NCI-H2081 treated with DMSO at 0.1 percent for 48 hours (cell line): ENCODE measurements at regions not wholly inside any gene's neighbourhood (a gene's known extent, or its start where the extent isn't known, plus 50 kb on each side); places are given as distances from the start of the nearest gene placed in this dataset.

Experiments used
- DNase-seq: peaks from one replicate; lab custom pipeline; 2025; lab: John Stamatoyannopoulos, UW

DNA sequence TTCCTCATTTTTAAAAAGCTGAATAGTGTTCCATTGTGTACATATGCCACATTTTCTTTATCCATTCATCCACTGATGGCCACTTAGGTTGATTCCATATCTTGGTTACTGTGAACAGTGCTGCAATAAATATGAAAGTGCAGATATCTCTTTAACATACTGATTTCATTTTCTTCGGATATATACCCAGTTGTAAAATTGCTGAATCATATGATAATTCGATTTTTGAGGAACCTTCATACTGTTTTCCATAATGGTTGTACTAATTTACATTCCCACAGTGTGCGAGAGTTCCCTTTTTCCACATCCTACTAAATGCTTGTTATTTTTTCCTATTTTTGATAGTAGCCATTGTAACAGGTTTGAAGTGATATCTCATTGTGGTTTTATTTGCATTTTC is 263.2 kb downstream of the STK31 start:
- no peak for DNase-seq

- no peak for DNase-seq
Observed at GRCh38 chr7:23980081-23980480, 270.1 kb downstream of the STK31 start.

DNA sequence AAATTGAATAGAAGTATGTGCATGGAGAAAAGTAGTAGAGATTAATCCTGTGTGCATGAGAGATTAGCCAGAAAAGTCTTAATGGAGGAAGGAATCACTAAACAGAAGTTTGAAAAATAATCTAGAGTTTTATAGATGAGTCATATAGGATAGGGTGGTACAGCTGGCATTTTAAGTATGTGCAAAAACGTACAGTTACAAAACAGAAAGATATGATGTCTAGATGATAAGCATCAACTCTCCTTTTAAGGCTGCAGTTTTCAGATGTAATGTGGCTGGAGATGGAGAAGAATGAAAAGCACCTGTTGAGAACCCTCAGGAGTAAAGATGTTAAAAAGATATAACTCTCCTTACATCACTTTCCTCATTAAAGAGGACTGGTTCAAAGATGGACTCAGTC is 271.3 kb downstream of the STK31 start:
- no peak for DNase-seq

DNA sequence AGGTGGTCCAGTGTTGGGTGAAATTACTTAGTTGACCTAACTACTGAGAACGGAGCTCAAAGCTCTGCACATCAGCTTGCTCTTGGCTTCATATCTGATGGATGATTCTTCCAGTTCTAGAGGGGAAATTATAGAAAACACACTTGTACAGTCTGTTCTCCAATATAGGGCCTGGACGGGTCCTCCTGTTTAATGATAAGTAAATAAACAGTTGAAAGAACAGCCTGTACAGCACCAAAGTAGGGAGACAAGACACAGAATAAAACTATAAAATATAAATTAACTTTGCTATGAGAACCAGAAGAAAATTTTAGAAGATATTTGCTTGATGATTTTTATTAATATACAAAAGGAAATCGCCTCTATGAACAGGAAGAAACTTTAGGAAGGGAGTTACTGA is 271.7 kb downstream of the STK31 start:
- DNase-seq: no peak

- no peak for DNase-seq
Observed at GRCh38 chr7:24005517-24005916, 278.5 kb upstream of the NPY start.

DNA sequence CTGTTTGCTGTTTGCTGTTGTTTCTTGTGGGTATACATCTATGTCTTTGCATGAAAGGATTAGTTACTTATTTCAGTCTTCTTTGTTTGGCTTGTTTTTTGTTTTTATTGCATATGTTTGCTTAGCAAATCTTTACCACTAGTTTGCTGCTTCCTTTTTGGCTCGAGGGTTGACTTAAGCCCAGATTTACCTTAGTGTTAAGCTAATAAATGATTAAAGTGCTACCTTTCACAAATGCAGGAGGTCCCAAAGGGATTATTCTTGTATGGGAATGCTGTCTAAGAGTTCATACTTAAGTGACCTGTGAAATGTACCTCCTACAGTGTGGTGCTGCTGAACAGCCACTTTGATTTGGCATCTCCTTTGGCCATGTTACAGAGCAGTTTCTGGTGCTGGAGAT is 273.5 kb upstream of the NPY start:
- DNase-seq: no peak

DNA sequence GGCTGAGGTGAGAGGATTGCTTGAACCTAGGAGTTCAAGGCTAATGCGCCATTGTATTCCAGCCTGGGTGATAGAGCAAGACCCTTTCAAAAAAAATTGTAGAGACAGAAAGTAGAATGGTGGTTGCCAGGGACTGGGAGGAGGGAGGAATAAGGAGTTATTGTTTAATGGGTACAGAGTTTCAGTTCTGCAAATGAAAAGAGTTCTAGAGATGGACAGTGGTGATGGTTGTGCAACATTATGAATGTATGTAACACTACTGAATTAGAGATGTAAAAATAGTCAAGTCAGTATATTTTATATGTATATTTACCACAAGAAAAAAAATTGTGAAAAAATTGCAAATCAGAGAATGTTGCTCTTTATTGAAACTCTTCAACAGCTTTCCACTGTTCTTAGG is 266.5 kb upstream of the NPY start:
- no peak for DNase-seq

DNA sequence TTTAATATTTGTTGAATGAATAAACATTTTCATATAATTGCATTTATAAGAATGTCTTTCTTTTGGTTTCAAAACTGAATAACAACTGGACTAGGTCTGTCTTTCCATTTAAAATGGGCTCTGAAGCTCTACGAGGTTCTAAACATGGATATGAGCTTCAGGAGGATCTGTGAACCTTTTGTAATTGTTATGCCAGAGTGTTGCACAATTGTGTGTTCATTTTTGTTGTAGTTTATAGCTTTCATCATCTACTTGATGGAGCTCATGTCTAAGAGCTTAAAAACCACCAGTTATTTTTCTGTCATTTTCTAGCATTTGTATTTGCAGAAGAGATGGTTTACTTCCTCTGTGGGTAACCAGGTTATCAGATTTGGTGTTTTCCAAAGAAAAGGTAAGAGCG is 265.7 kb upstream of the NPY start:
- no peak for DNase-seq

GRCh38 chr7:24019841-24020240 is 264.1 kb upstream of the NPY start:
- no peak for DNase-seq

DNA sequence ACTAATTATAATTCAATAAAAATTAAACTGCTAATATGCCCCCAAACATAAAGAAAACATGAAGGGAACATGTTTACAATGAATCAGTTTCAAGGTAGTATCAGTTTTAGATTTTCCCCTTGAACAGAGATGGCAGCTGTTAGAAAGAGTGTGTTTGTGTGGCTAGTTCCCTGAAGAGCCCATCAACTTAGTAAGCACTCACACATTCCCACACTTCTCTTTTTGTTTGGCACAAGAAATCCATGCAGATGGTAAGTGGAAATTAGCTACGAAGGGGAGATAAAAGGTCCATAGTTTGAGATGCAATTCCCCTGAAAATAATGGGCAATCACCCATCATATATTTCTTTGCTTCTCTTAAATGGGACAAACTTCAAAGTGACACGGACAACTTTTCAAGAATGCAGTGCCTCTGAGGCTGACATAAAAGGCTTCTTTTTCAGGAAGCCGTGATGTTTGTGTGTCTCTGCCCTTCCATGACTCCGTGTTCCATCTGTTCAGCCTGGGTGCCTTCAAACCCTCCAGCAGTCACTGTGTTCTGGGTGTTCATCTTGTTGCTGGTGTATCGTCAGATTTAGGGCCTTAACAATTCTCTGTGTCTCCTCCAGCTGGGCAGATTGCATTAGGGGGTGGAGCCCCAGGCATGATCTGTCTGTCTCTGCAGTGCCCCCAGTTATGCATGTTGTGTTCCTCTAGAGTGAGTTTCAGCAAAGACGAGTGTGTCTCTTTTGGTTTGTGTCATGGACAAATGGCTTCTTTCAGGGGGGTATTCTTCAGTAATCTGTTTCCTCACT is 259.5 kb upstream of the NPY start:
- no peak for DNase-seq

DNA sequence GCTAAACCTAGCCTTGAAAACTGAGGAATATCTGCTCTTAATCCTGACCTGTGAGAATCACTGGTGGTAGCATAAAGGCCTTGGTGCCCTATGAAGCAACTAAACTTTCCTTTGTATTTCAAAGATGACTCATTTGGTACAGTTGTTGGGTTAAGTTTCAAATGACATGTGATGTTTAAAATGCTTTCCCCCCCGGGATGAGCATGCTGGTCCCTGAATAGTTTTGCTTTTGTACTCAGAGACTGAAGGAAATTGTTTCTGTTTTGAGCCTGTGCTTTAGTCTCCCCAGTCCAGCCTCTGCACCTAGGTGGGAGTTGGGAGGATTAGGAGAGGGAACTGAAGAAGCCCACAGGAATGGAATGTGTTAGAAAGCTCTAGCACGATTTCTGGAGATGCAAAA is 258.9 kb upstream of the NPY start:
- DNase-seq: no peak

GRCh38 chr7:24025765-24026164 is 258.2 kb upstream of the NPY start:
- DNase-seq: no peak

GRCh38 chr7:24026351-24026750 is 257.6 kb upstream of the NPY start:
- DNase-seq: no peak

DNA sequence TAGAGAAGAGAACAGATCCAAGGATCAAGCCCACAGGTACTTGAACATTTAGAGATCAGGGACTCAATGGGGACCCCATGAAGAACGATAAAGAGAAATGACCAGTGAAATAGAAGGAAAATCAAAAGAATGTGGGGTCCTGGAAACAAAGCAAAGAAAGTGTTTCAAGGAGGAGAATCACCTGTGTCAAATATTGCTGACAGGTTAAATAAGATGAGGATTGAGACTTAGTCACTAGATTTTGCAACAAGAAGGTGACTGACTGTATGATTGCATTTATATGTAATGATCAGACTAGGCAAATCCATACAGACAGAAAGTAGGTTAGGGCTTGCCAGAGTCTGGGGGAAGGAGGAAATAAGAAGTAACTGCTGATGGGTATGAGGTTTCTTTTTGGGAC is 254.9 kb upstream of the NPY start:
- DNase-seq: no peak

DNA sequence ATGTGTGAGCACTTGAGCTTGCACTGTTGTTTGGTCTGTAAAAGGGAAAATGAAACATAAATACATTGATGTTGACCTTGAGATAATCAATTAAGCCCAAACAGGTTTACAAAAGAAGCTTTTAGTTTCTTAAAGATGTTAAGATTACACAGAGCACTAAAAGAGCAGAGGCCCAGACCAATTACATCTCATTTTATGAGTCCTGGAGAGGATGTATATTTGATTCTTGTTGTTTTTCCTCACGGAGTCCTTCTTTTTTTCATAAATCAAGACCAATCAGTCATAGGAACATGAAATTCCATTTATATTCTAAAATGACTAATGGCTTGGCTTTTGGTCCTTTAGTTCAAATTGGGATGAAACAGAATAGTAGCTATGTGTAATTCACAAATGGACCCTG is 249.7 kb upstream of the NPY start:
- no peak for DNase-seq

- no peak for DNase-seq
Observed at GRCh38 chr7:24035366-24036032, 248.5 kb upstream of the NPY start.

- DNase-seq: no peak
Observed at GRCh38 chr7:24036033-24036412, 248.0 kb upstream of the NPY start.

DNA sequence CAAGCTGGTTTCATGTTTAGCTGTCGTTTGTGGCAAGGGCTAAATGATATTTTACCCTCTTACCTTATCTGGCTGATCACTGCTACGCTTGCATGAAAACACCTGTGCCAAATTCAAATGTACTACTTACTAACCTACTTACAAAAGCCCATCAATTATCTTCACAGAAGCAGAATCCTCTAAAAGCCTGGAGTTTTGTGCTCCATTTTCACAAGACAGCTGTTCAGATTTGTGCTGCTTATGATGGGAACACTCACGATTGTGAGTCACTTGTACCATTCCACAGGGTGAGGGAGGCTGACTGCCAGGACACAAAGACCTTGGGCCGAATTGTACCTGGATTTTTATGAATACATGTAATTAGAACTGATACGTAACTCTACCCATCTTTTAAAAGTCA is 245.0 kb upstream of the NPY start:
- DNase-seq: no peak

- DNase-seq: no peak
Observed at GRCh38 chr7:24039991-24040624, 243.9 kb upstream of the NPY start.

DNA sequence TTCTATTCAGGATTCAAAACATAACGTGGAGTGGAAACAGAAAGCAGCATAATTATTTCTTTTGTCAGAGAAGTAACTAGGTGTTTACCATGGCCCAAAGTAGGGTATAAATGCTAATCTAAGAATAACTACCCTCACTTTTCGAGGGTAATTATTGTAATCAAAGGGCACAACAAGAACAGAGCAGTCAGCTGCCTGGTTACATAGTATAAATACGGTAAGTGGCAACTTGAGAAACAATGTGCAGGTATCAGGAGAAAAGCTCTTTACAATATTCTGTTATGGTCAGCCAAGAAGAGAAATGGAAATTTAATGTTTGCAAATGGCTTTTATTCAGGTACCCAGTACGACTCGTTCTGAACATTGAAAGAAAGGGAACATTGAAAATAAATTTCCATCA is 242.0 kb upstream of the NPY start:
- DNase-seq: no peak

DNA sequence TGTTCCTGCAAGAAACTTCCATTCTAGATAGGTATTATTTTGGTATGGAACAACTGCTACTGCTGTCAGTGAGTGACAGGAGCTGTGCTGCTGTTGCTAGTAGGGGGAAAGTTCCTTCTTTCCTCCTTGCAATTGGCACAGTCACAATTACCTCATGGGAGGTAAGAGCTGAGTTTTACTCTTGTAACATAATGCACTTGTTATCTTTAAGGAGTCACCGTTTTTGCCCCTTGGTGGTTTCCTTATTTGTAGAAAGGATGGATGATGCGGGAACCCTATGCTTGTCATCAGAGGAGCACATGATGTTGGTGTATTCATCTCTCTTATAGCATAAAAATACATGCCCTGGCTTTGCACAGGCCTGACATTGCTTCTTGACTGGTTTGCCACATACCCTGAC is 234.7 kb upstream of the NPY start:
- no peak for DNase-seq

GRCh38 chr7:24050991-24051560 is 232.9 kb upstream of the NPY start:
- DNase-seq: no peak

- DNase-seq: no peak
Observed at GRCh38 chr7:24051651-24052050, 232.3 kb upstream of the NPY start.
